Suprapubic skin (tissue), 4 donors: ENCODE measurements at regions not wholly inside any gene's neighbourhood (a gene's known extent, or its start where the extent isn't known, plus 50 kb on each side); places are given as distances from the start of the nearest gene placed in this dataset.

Source experiments
- CTCF ChIP-seq, 2 donors: fragments of 200-600 bp in 1 of 2; fragments of 450-650 bp in 1 of 2; sonication (generic) in 1 of 2; IDR thresholded peaks; one replicate each; pipeline ENCODE4 v1.5.1; 2016 to 2019; ENCODE audit warnings: antibody characterized with exemption in 2 of 2, mild to moderate bottlenecking in 1 of 2, moderate library complexity in 1 of 2
- POLR2A ChIP-seq, 2 donors: fragments of 450-650 bp; IDR thresholded peaks; one replicate each; pipeline ENCODE4 v1.6.1; 2017; ENCODE audit warnings: antibody characterized with exemption in 2 of 2, mild to moderate bottlenecking in 2 of 2, moderate library complexity in 2 of 2
- POLR2AphosphoS5 ChIP-seq, 3 donors: sonication (generic); formaldehyde crosslinking; IDR thresholded peaks; one replicate each; pipeline ENCODE4 v1.6.1; 2017; ENCODE audit warnings: antibody characterized with exemption in 3 of 3

- TF ChIP-seq CTCF (IDR thresholded peaks at IDR 0.05) (no peak), POLR2AphosphoS5 (IDR thresholded peaks at IDR 0.05) (no peak), POLR2A (IDR thresholded peaks at IDR 0.05) (no peak)
Observed at GRCh38 chr21:24628046-24628445, 979.2 kb downstream of the MRPL39 start.
